ENCODE measurements at regions not wholly inside any gene's neighbourhood (a gene's known extent, or its start where the extent isn't known, plus 50 kb on each side); places are given as distances from the start of the nearest gene placed in this dataset.

- CTCF ChIA-PET (ENCODE audit: partially characterized antibody) = no interaction called here
- no peaks in the 10 kb centered on the region for H4K20me1 ChIP-seq (replicated peaks in 1 of 2; ENCODE audit: control insufficient read depth in 1 of 2, insufficient read depth in 2 of 2, low read length in 2 of 2)
- no peak overlapping the region for H2AFZ ChIP-seq (ENCODE audit: low read length)
- 89% methylated on average over 1 of the region's 1 CpG; no CpG with 5 or more reads in 1 of the 2 experiments for WGBS, 2 experiments (ENCODE audit: extremely low coverage in 1 of 2, insufficient coverage in 1 of 2, insufficient read length in 1 of 2, insufficient replicate concordance in 2 of 2, low coverage in 1 of 2, low lambda C conversion rate in 2 of 2, missing lambda C conversion rate in 1 of 2)
- no peak overlapping the region for H3K9ac ChIP-seq (replicated peaks in 1 of 4; ENCODE audit: extremely low read depth in 1 of 4, low read depth in 3 of 4, low read length in 3 of 4)
- no peaks in the 10 kb centered on the region for H3K36me3 ChIP-seq (ENCODE audit: control insufficient read depth in 2 of 4, insufficient read depth in 4 of 4, low read length in 3 of 4)
- H2AK5ac ChIP-seq (ENCODE audit: low read depth, low read length) = no peak overlapping the region
- no peak overlapping the region for H2BK20ac ChIP-seq (ENCODE audit: low read length)
- no peak overlapping the region for H4K91ac ChIP-seq (replicated peaks; ENCODE audit: insufficient read length, low read length)
- no peak overlapping the region for H2BK5ac ChIP-seq (ENCODE audit: low read depth, low read length)
- H2BK12ac ChIP-seq (ENCODE audit: low read depth, low read length) = no peak overlapping the region
- no peak overlapping the region for H3K4me2 ChIP-seq (ENCODE audit: insufficient read depth in 1 of 2, low read depth in 2 of 2, low read length in 2 of 2)
- H2BK15ac ChIP-seq (ENCODE audit: low read length) = no peak overlapping the region
- DNase-seq (ENCODE audit: low read depth in 1 of 2, low spot score in 2 of 2) = no peak
- H3K4me1 ChIP-seq (replicated peaks in 1 of 4; ENCODE audit: control insufficient read depth in 3 of 4, insufficient read depth in 4 of 4, low read length in 3 of 4) = no peaks in the 10 kb centered on the region
- no peak overlapping the region for H4K5ac ChIP-seq (ENCODE audit: insufficient read length, low read depth, low read length)
- H3K23ac ChIP-seq (ENCODE audit: insufficient read length) = no peak overlapping the region
- POLR2A ChIA-PET (ENCODE audit: partially characterized antibody) = no interaction called here
- H3K9me3 ChIP-seq (ENCODE audit: insufficient read depth in 2 of 2, low read depth in 1 of 2, low read length in 1 of 2) = no peaks in the 10 kb centered on the region
- FAIRE-seq = no peak
- H3K79me2 ChIP-seq (ENCODE audit: control insufficient read depth in 1 of 2, insufficient read depth in 2 of 2, low read length in 2 of 2) = no peaks in the 10 kb centered on the region
- no peak overlapping the region for H4K8ac ChIP-seq (ENCODE audit: extremely low read depth, insufficient read depth, low read length)
- no peak overlapping the region for H3K56ac ChIP-seq (replicated peaks; ENCODE audit: insufficient read length, low read depth, low read length)
- H3K79me1 ChIP-seq (ENCODE audit: low read depth, low read length) = no peaks in the 10 kb centered on the region
- no peak overlapping the region for H3K4ac ChIP-seq (replicated peaks; ENCODE audit: insufficient read length, low read depth, low read length)
- no peaks in the 10 kb centered on the region for H3K23me2 ChIP-seq (ENCODE audit: low read depth, low read length)
- H3K4me3 ChIP-seq (ENCODE audit: extremely low read depth in 1 of 4, insufficient read depth in 2 of 4, low read depth in 3 of 4, low read length in 4 of 4) = no peak overlapping the region
- no peak overlapping the region for H2BK120ac ChIP-seq (replicated peaks; ENCODE audit: low read depth, low read length)
- H3K27me3 ChIP-seq (replicated peaks in 1 of 4; ENCODE audit: control insufficient read depth in 3 of 4, extremely low read depth in 1 of 4, insufficient read depth in 3 of 4, low read length in 3 of 4) = no peaks in the 10 kb centered on the region
- no peak overlapping the region for H3K18ac ChIP-seq (ENCODE audit: extremely low read depth, low read length)
- H3K14ac ChIP-seq (ENCODE audit: insufficient read length) = no peak overlapping the region
- no peak overlapping the region for H3K27ac ChIP-seq (ENCODE audit: low read depth, low read length)
- TF ChIP-seq SUZ12 (IDR thresholded peaks at IDR 0.05; ENCODE audit: low read length) (no peak), HDAC6 (IDR thresholded peaks at IDR 0.05; ENCODE audit: low read depth, low read length) (no peak), RXRA (IDR thresholded peaks at IDR 0.05; ENCODE audit: insufficient read depth, low read depth, low read length) (no peak), TAF1 (IDR thresholded peaks at IDR 0.05; ENCODE audit: low read depth, low read length) (no peak), NANOG (IDR thresholded peaks at IDR 0.05; ENCODE audit: insufficient read depth, low read depth, low read length, poor library complexity, severe bottlenecking) (no peak), E2F6 (IDR thresholded peaks at IDR 0.05) (no peak), EZH2 (IDR thresholded peaks at IDR 0.05; ENCODE audit: low read depth, low read length, severe bottlenecking) (no peak)
Observed at GRCh38 chr9:103193992-103194391, 198.9 kb downstream of the CYLC2 start.
